DOHH2 (cell line): ENCODE measurements at regions not wholly inside any gene's neighbourhood (a gene's known extent, or its start where the extent isn't known, plus 50 kb on each side); places are given as distances from the start of the nearest gene placed in this dataset.

Experiments used
- H3F3A ChIP-seq: fragments of 200-600 bp; sonication (generic), shearing (Covaris generic); 2 replicates; pipeline ENCODE4 v1.6.0; 2016; ENCODE audit warnings: antibody characterized with exemption, mild to moderate bottlenecking; ENCODE audit not compliant: control insufficient read depth, insufficient read depth
- H3K27ac ChIP-seq: fragments of 200-600 bp; sonication (generic); 2 replicates; pipeline ENCODE4 v1.5.1; 2014; ENCODE audit warnings: low read depth, mild to moderate bottlenecking, low read length, moderate library complexity
- H3K27me3 ChIP-seq: fragments of 200-600 bp; sonication (generic); 2 replicates; pipeline ENCODE4 v1.6.1; 2014; ENCODE audit warnings: mild to moderate bottlenecking, low read length, mixed read lengths; ENCODE audit not compliant: control insufficient read depth
- H3K36me3 ChIP-seq: fragments of 200-600 bp; sonication (generic); 2 replicates; pipeline ENCODE4 v1.6.1; 2014; ENCODE audit warnings: mild to moderate bottlenecking, low read length, moderate library complexity, mixed read lengths; ENCODE audit not compliant: control insufficient read depth
- H3K4me1 ChIP-seq: fragments of 200-600 bp; sonication (generic); 2 replicates; pipeline ENCODE4 v1.6.1; 2014; ENCODE audit warnings: mild to moderate bottlenecking, low read length, mixed read lengths; ENCODE audit not compliant: control insufficient read depth
- H3K4me2 ChIP-seq: fragments of 200-600 bp; sonication (generic); 2 replicates; pipeline ENCODE4 v1.6.0; 2014; ENCODE audit warnings: mild to moderate bottlenecking, low read length, moderate library complexity
- H3K4me3 ChIP-seq: fragments of 200-600 bp; sonication (generic); 2 replicates; pipeline ENCODE4 v1.5.1; 2014; ENCODE audit warnings: mild to moderate bottlenecking, low read length, mixed read lengths
- H3K79me2 ChIP-seq: fragments of 200-600 bp; sonication (generic); 2 replicates; pipeline ENCODE4 v1.6.1; 2014; ENCODE audit warnings: mild to moderate bottlenecking, low read length, mixed read lengths; ENCODE audit not compliant: control insufficient read depth
- H3K9me2 ChIP-seq: fragments of 200-600 bp; sonication (generic); replicated peaks from 2 replicates; pipeline ENCODE4 v1.6.1; 2014; ENCODE audit warnings: mild to moderate bottlenecking, low read length, mixed read lengths; ENCODE audit not compliant: control insufficient read depth
- H3K9me3 ChIP-seq: fragments of 200-600 bp; sonication (generic); 2 replicates; pipeline ENCODE4 v1.6.1; 2014; ENCODE audit warnings: antibody characterized with exemption, low read length, mixed read lengths; ENCODE audit not compliant: control insufficient read depth, insufficient read depth
- H4K20me1 ChIP-seq: fragments of 200-600 bp; sonication (generic); 2 replicates; pipeline ENCODE4 v1.6.0; 2014; ENCODE audit warnings: low read depth, mild to moderate bottlenecking, antibody characterized with exemption, low read length, moderate library complexity; ENCODE audit not compliant: control insufficient read depth, insufficient read depth
- EZH2phosphoT487 ChIP-seq: fragments of 200-600 bp; sonication (generic); IDR thresholded peaks from 2 replicates; pipeline ENCODE4 v1.6.1; 2017; ENCODE audit warnings: borderline replicate concordance, mild to moderate bottlenecking, antibody characterized with exemption, low read length, moderate library complexity, mixed read lengths
- TF ChIP-seq, protein P1 (sequence below): fragments of 200-600 bp; sonication (generic); IDR thresholded peaks from one replicate; pipeline ENCODE4 v1.5.1; 2014; ENCODE audit warnings: antibody characterized with exemption, mild to moderate bottlenecking, low read depth, low read length; ENCODE audit not compliant: poor library complexity, severe bottlenecking

DNA sequence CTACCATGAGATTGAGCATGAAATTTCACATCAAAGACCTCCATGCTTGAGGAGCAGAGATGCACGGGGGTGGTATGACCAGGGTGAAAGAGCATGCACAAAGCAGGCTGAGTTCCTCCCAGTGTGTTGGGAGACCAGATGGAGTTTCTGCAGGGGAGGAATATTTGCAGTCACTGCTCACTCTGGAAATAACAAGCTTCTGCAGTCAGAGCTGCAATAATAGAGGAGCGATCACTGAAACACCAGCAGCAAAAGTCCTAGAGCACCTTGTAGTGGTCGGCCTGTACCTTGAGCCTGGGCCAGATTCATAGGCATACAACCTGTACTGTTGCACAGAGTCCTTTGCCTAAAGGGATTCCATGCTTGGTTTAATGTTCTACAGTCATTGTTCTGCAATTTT, 184.5 kb upstream of the SP8 start:
- Histone ChIP-seq H3K4me3 (no peak overlapping the region), H3F3A (no peaks in the 10 kb centered on the region), H3K4me2 (no peak overlapping the region), H3K36me3 (no peaks in the 10 kb centered on the region), H3K4me1 (no peaks in the 10 kb centered on the region), H3K27ac (no peak overlapping the region), H3K27me3 (no peaks in the 10 kb centered on the region), H3K9me2 (no peaks in the 10 kb centered on the region), H3K79me2 (no peaks in the 10 kb centered on the region), H3K9me3 (no peaks in the 10 kb centered on the region), H4K20me1 (no peaks in the 10 kb centered on the region)
- TF ChIP-seq EZH2phosphoT487, result no peak
- TF ChIP-seq, protein P1, sequence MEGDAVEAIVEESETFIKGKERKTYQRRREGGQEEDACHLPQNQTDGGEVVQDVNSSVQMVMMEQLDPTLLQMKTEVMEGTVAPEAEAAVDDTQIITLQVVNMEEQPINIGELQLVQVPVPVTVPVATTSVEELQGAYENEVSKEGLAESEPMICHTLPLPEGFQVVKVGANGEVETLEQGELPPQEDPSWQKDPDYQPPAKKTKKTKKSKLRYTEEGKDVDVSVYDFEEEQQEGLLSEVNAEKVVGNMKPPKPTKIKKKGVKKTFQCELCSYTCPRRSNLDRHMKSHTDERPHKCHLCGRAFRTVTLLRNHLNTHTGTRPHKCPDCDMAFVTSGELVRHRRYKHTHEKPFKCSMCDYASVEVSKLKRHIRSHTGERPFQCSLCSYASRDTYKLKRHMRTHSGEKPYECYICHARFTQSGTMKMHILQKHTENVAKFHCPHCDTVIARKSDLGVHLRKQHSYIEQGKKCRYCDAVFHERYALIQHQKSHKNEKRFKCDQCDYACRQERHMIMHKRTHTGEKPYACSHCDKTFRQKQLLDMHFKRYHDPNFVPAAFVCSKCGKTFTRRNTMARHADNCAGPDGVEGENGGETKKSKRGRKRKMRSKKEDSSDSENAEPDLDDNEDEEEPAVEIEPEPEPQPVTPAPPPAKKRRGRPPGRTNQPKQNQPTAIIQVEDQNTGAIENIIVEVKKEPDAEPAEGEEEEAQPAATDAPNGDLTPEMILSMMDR, result no peak

DNA sequence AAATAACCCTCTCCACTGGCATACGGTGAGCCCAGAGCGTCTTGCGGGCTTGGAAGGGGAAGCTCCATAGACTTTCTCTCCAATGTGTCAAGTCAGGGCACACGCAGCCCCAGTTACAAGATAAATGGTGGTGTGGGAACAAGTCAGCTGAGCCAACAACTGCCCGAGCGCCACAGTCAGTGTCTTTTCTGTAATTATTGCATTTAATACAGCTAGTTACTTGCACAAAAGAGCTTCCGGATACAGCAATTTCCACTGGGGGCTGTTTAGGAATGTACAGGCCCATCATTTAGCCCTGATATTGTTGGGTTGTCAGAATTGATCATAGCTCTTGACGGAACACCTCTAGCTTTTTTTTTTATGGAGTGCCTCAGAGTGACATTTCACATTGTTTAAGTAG, 193.5 kb upstream of the SP8 start:
- no peaks in the 10 kb centered on the region for H3K4me1 ChIP-seq
- no peaks in the 10 kb centered on the region for H3F3A ChIP-seq
- no peak overlapping the region for H3K4me3 ChIP-seq
- no peaks in the 10 kb centered on the region for H3K36me3 ChIP-seq
- no peaks in the 10 kb centered on the region for H3K9me2 ChIP-seq
- no peaks in the 10 kb centered on the region for H3K9me3 ChIP-seq
- no peaks in the 10 kb centered on the region for H3K79me2 ChIP-seq
- no peak overlapping the region for H3K27ac ChIP-seq
- no peak for TF ChIP-seq EZH2phosphoT487
- TF ChIP-seq, protein P1, result no peak
- no peaks in the 10 kb centered on the region for H4K20me1 ChIP-seq
- no peak overlapping the region for H3K4me2 ChIP-seq
- no peaks in the 10 kb centered on the region for H3K27me3 ChIP-seq

DNA sequence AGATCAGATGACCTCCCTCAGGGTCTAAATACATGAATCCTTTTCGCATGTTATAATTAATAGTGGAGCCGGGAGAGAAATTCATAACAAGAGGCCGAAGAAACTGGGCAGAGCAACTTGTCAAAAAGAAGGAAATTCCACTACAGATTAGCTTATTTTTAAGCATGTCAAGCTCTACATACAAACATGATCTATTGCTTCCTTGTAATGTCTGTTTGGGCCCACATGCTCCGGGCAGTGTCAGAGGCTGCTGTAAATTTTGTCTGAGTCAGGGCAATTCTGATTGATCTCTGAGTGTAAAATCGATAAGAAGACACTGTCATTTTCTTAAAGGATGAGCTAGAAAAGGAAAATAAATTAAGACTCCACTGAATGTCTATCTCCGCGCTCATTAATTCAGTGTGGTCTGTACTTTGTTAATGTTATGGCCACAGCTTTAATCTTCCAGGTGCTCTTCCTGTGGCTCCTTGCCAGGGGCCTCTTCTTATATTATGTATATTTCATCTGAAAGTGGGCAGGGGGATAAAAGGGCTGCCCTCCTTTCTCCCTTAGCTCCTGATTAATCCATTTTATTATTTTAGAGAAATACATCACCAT, 194.1 kb upstream of the SP8 start:
- Histone ChIP-seq H3K9me3 (no peaks in the 10 kb centered on the region), H3K9me2 (no peaks in the 10 kb centered on the region), H3K4me3 (no peak overlapping the region), H3F3A (no peaks in the 10 kb centered on the region), H3K27me3 (no peaks in the 10 kb centered on the region), H3K27ac (no peak overlapping the region), H3K36me3 (no peaks in the 10 kb centered on the region), H3K79me2 (no peaks in the 10 kb centered on the region), H3K4me1 (no peaks in the 10 kb centered on the region), H3K4me2 (no peak overlapping the region), H4K20me1 (no peaks in the 10 kb centered on the region)
- TF ChIP-seq EZH2phosphoT487, result no peak
- TF ChIP-seq, protein P1, result no peak

DNA sequence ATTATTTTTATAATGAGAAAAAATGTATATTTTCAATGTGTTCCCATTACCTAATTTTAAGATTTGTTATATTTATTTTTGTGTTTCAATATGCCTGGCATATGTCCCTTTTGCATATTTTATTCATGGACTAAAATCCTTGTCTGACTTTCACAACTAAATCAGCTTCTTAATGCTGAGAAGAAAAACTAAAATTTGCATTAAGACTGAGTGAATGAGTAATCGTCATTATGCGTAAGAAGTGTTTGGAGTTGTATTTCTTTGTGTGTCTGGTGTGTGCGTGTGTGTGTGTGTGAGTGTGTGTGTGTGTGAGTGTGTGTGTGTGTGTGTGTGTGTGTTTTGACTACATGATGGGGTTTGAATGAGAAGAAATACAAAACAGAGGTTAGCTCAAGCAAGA, 201.7 kb upstream of the SP8 start:
- Histone ChIP-seq H3K9me3 (no peaks in the 10 kb centered on the region), H3F3A (no peaks in the 10 kb centered on the region), H3K27me3 (no peaks in the 10 kb centered on the region), H3K4me3 (no peak overlapping the region), H3K79me2 (no peaks in the 10 kb centered on the region), H3K27ac (no peak overlapping the region), H3K9me2 (no peaks in the 10 kb centered on the region), H3K4me1 (no peaks in the 10 kb centered on the region), H3K36me3 (no peaks in the 10 kb centered on the region), H3K4me2 (no peak overlapping the region), H4K20me1 (no peaks in the 10 kb centered on the region)
- TF ChIP-seq, protein P1, result no peak
- TF ChIP-seq EZH2phosphoT487, result no peak
